Skin of body (tissue), 1 donor: ENCODE measurements at regions not wholly inside any gene's neighbourhood (a gene's known extent, or its start where the extent isn't known, plus 50 kb on each side); places are given as distances from the start of the nearest gene placed in this dataset.
"Not testable (repeated sequence)": the region's sequence is repeated elsewhere in the genome, so short reads cannot be mapped to it uniquely, and the experiment has no call there.

Experiments
- DNase-seq: peaks from one replicate; lab custom pipeline; 2025; lab: John Stamatoyannopoulos, UW

DNA sequence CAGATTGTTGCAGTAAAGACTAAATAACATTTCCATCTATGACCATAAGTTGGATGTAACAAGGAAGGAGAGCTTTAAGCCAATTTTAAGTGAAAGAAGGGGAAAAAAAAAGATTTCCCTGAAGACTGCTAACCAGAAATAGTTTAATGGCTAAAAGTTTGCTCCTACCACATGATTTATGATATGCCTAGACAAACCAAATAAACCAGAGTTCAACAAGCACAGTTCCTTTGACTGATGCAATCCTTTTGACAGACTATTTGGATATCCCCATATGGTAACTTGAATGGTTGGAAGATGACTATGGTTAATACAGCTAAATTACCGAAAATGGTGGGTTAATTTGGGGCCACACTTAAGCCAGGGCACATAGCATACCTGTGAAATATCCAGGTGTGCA is 338.5 kb downstream of the CETN3 start:
- DNase-seq: no peak

DNA sequence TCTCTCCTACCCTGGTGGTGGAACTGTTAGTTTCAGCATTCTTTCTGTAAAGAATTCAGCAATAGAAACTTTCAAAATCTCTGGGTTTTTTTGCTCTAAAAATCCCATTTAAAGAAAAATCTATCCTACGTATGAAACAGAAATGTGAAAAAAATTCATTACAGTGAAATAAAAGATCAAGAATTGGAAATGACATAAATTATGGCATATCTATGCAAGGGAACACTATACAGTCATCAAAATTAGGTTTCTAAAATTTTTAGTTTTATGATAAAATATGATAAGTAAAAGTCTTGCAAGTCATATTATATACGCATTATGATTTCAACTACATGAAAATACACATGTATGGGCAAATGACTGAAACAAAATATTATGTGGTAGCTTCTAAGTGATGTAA is 342.6 kb downstream of the CETN3 start:
- no peak for DNase-seq

DNA sequence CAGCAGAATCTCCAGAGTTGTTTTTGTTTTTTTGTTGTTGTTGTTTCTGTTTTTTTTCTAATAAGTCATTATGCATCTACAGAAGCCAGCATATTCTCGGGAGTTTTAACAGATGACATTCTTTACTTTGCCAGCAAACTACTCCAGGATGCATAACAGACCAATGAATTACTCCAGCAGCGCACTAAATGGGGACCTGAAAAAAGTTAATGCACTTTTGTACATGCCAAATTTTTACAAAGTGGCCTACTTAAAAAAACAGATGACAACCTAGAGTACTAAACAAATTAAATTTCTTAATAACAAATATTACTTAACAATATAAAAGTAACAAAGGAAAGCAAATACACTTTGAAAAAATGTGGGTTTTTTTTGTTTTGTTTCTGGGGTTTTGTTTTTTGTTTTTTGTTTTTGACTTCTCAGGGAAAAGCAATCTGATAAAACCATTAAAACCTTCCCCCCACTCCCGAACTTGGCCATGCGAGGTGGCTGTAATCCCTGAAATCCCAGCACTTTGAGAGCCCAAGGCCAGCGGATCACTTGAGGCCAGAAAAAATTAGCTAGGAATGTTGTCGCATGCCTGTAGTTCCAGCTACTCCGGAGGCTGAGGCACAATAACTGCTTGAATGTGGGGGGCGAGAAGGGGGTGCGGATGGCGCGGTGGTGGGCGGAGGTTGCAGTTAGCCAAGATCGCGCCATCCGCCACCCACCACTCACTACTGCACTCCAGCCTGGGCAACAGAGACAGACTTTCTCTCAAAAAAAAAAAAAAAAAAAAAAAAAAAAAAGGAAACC is 352.4 kb downstream of the CETN3 start:
- DNase-seq: no peak

GRCh38 chr5:90055831-90056328 is 353.7 kb downstream of the CETN3 start:
- no peak for DNase-seq

- DNase-seq: no peak
These were observed 354.9 kb downstream of the CETN3 start for GRCh38 chr5:90054612-90055011.

DNA sequence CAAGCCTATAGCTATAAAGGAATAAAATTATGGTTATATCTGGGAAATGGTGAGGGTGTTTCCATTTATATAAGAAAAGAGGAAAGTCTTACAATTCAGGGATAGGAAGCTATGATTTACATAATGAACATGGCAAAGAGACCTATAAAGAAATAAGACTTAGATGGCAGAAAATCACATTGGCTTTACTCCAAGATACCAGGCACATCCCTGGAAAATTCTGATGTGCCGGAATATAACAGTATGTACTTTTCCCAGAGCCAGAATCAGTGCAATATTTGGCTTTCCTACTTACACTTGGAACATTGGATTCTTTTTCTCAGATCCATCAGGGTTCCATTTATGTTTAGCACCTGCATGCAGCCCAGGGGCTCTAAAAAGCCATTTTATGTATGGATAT is 357.8 kb downstream of the CETN3 start:
- DNase-seq: no peak

GRCh38 chr5:90050103-90050502 is 359.5 kb downstream of the CETN3 start:
- no peak for DNase-seq

- no peak for DNase-seq
These were observed 362.4 kb downstream of the CETN3 start for GRCh38 chr5:90047113-90047512.

- DNase-seq: not testable (repeated sequence)
These were observed 369.5 kb downstream of the CETN3 start for GRCh38 chr5:90040082-90040481.

- DNase-seq: no peak
These were observed 371.9 kb downstream of the CETN3 start for GRCh38 chr5:90037646-90038045.

DNA sequence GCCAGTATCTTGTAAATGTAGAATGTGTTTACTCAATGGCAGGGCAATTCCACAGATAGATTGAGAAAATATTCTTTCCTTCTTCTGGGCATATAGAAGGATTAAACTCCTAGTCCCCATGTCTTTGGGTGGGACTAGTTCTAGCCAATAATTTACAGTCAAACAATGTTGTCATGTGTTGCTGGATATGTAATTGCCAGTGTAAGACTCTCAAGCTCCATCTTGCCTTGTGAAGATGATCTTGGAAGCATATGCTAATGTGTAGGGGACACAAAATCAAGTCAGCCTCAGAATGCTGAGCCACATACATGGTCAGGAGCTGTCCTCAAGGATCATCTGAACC is 386.9 kb downstream of the CETN3 start:
- DNase-seq: no peak

DNA sequence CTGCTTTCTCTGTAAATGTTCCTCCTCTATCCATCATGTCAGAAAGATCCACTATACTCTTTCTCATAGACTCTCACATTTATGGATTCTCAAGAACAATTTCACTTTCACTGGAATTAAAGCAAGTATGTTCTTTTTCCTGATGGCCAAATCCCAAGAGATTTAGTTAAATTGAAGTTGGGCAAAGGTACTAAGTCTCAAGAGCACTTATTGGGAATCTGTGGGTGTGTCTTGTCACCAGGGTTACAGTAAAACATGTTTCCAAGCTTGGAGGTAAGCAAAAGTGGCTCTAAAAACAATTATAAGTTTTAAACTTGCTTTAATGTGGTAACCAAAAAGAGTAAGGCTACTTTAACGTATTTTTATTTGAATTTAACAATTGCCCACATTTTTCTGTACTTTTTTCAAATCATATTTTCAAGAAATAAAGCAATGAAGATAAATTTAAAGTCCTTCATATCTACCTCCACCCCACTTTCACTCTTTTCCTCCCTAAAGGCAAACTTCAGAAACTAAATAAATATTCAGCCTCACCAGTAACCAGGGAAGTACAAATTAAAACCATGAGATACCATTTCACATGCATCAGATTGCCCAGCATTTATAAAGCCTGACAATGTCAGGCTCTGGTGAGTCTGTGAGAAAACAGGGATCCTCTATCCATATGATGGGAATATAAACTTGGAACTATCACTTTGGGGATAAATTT is 387.4 kb downstream of the CETN3 start:
- no peak for DNase-seq

DNA sequence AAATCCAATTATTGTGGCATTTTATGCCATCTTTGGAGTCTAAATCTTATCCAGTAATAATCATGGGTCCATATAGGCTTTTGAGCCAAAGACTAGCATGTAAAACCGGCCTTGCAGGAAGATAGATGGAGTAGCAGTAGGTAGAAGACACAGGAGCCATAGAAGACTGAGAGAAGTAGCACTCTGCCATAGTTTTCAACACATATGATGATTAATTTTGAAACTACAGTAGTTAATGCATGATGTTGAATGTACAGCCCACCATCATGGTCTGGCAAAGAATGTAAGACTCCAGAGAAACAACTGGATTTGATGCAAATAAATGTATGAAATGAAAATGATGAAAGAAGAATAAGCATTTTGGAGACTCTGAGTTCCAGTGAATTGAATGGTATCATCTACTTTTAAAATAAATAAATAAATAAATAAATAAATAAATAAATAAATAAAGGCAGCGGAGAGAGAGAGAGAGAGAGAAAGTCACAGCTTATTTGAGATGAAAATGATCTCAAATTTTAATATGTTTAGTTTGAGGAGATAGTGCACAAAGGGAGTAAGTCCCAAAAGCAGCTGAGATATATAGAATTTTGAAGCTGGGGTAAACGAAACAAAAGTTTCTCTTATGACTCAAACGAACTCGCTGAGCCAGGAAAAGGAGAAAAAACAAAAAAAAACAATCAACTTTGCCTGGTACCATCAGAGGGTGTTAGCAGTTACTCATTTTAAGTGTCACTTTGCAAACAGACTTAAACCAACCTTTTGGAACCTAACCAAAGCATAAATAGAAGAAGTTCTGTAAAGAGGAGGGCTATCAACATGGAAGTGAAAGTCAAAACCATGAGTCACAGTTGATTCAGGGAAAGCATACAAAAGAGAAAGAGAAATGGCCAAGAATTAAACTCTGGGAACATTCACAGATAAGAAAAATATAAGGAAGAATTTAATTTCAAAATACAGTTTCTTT is 388.7 kb downstream of the CETN3 start:
- DNase-seq: no peak

- no peak for DNase-seq
These were observed 392.3 kb downstream of the CETN3 start for GRCh38 chr5:90017239-90017638.

GRCh38 chr5:90015584-90016018 is 394.0 kb downstream of the CETN3 start:
- no peak for DNase-seq

DNA sequence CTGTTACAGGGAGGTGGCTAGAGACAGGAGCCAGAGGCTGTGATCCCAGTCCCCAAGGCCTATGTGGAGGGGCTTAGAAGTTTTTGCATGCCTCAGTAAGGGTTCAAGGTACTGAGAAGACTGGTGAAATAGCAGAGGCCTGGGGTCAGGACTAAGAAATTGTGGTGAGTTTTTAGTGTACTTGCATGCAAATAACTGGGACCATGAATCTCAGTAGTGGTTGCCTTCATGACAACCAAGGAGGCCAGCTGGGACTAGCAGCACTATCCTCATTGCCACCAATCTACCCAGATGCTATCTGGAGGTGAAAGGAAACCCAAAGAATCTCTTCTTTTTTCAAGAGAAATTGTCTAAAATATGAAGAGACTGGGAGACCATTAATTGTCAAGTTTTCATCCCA is 395.1 kb downstream of the CETN3 start:
- no peak for DNase-seq

DNA sequence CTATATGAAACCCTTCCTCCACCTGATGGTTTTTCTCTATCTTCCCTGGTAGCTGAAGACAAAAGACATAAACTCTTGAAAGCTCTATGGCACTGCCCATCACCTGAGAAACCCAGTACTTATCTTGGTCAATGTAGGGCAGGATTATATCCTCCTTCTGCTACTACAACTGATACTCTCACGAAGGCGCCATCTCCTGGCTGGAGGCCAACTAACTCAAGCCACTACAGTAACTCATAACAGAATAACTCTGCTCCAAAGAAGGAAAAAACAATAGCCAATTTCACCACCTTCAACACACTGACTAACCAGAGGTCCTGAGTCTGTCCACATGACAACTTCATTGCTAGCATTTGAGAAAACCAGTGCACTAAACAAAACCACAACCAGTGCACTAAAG is 409.2 kb downstream of the CETN3 start:
- no peak for DNase-seq

GRCh38 chr5:89998519-89999305 is 410.8 kb downstream of the CETN3 start:
- no peak for DNase-seq

- no peak for DNase-seq
These were observed 412.7 kb downstream of the CETN3 start for GRCh38 chr5:89996890-89997289.

DNA sequence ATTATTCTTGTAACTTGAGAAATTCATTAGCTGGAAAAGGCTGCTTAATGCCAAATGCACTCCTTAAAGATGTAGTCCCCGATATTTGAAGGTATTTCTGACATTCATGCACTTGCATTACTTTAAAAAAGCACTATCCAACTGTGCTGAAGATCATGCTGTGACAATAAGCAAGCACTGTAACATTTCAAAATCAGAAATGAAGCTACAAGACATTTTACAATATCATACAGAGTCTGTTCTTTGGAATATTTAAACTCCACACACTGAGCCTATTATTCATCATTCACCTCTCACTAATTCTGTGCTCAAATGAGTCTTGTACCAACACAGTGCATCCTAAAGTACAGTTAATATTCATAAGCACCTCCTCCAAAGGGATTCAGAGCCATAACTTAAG is 413.2 kb downstream of the CETN3 start:
- no peak for DNase-seq

GRCh38 chr5:89994266-89994665 is 415.3 kb downstream of the CETN3 start:
- DNase-seq: no peak
